ENCODE measurements at regions not wholly inside any gene's neighbourhood (a gene's known extent, or its start where the extent isn't known, plus 50 kb on each side); places are given as distances from the start of the nearest gene placed in this dataset.

- DNase-seq (ENCODE audit: low read depth, low spot score) = no peak
These were observed 505.9 kb upstream of the MANEA start for GRCh38 chr6:95071464-95071863.

DNA sequence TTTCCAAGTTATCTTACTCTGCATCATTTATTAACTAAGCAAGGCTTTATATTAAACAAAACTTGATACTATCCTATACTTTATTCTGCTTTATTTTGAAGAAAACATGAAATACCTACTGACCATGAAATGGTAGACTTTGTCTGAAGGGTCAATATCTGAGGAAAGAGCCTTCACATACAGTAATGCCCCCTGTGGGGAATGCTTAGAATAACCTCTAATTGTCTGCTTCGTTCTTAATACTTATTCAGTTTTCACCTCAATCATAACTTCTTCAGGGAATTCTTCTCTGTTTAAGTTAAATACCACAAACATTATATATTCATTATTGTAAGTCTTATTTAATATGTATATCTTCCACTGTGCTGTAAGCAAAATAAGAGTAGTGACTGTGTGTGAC is 498.9 kb upstream of the MANEA start:
- no peak for DNase-seq (ENCODE audit: low read depth, low spot score)

DNA sequence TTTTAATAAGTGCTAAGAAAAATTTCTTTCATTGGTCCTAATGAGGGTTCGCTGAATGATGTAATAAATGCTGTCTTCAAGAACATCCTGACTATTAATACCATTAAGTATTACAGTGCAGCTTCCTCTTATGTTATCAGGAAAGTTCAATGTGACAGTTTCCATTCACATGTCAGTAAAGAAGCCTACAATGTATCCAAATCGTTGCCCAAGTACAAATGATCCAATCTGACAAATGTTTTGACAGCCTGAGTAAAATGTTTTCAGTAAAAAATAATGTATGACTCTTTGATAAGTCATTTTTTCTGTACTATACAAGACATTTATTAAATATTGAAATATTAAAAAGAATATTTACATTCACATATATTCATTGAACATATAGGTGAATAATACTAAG is 496.1 kb upstream of the MANEA start:
- DNase-seq (ENCODE audit: low read depth, low spot score) = no peak

DNA sequence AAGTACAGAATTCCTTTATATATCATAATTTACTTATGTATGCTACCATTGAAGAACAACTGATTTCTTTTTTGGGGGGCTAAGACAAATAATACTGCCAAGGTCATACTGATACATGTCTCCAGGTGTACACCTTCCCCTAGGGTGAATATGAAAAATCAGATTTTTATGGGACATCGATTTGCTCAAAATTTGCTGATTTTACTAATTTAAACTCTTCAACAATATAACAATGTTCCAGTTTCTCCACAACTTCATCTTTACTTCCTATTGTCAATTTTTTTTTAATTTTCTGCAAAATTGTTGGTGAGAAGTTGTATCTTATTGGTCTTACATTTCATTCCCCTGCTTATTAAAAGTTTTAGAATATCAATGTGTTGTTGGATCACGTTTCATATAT is 495.4 kb upstream of the MANEA start:
- no peak for DNase-seq (ENCODE audit: low read depth, low spot score)

DNA sequence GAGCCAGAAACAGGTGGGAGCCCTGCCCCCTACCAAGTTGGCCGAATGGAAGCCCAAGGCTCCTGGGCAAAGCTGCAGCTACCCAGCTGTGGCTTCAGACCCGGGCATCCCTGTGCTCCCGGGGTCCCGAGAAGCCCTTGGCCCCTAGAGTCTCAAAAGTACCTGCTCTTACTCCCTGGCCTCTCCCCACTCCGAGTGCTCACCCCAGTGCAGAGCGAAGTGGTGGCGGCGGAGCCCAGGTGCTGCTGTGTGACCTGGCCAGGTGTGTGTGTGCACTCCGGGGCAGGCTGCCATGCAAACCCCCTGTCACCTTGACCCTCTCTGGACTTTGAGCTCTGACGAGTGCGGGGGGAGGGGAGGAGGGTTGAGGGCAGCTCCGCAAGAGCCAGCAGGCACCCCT is 493.8 kb upstream of the MANEA start:
- no peak for DNase-seq (ENCODE audit: low read depth, low spot score)

GRCh38 chr6:95084867-95085266 is 492.5 kb upstream of the MANEA start:
- no peak for DNase-seq (ENCODE audit: low read depth, low spot score)

GRCh38 chr6:95087394-95088097 is 489.8 kb upstream of the MANEA start:
- DNase-seq (ENCODE audit: low read depth, low spot score) = peak; percentile 76

- DNase-seq (ENCODE audit: low read depth, low spot score) = peak; percentile 36
These were observed 485.4 kb upstream of the MANEA start for GRCh38 chr6:95091823-95092436.

- no peak for DNase-seq (ENCODE audit: low read depth, low spot score)
These were observed 484.2 kb upstream of the MANEA start for GRCh38 chr6:95093154-95093553.

- no peak for DNase-seq (ENCODE audit: low read depth, low spot score)
These were observed 482.3 kb upstream of the MANEA start for GRCh38 chr6:95094751-95095663.

DNA sequence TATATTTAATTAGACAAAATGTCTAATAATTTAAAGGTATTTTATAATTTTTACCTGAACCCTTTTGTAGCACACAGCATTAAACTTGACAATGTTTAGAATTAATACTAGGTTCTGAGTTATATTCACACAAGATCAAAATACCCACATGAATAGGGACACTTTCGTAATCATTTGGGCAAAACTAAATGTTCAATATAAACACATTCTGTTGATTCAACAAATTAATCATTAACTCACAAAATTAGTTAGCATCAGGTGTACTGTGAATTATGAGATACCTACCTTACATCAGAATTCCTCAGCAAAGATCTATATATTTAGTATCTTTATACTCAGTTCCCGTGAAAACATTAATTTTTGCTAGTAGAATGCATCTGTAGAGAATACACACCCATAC is 481.5 kb upstream of the MANEA start:
- no peak for DNase-seq (ENCODE audit: low read depth, low spot score)

DNA sequence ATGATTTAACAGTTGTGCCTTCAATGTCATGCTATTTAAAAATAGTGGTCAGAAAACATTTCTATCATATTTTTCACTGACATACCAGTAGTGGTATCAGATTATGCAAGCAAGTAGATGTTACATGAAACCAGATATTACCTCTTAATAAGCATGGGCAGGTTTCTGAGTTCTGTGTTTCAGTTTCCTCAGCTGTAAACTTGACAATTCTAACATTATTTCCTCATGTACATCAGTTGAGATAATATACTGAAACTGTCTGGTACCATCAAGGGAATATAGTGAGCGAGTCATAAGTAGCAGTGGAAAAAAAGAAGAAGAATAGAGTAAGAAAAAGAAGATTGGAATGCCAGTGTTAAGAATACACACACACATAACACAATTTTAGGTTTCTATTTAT is 477.9 kb upstream of the MANEA start:
- DNase-seq (ENCODE audit: low read depth, low spot score) = no peak

DNA sequence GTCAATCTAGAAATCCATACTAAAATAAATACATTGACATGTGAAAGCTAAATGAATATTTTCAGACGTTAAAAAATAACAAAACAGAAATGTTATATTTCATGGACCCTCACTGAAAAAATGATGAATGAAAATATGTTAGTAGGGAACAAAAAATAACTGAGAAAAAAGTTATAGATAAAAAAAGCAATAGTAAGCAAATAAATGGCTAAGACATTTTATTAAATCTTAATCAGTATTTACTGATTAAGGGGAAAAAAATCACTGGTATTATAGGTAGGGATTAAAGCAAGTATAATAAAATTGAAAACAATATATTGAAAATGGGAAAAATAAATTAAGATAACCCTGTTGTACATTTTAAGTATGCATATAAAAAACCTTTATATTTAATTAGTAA is 468.1 kb upstream of the MANEA start:
- DNase-seq (ENCODE audit: low read depth, low spot score) = no peak

- DNase-seq (ENCODE audit: low read depth, low spot score) = no peak
These were observed 466.6 kb upstream of the MANEA start for GRCh38 chr6:95110767-95111166.

GRCh38 chr6:95117236-95117635 is 460.1 kb upstream of the MANEA start:
- no peak for DNase-seq (ENCODE audit: low read depth, low spot score)

DNA sequence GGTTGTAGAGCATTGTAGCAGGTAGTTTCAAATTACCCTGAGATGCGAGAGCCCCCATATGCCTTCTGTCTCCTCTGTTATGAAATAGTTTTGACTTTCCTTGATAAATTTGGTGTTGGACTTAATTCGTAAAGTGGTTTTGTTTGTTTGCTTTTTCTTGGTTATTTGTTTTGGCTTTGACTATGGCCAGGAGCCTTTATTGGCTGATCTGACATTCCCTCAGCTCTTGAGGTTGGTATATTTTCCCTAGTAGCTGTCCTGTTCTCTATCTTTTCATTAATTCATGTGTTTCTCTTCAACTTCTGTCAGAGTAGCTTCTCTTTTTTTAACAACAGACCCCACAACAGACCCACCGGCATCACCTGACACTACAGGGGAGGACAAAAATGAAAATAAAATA is 457.4 kb upstream of the MANEA start:
- no peak for DNase-seq (ENCODE audit: low read depth, low spot score)

GRCh38 chr6:95120984-95121383 is 456.4 kb upstream of the MANEA start:
- no peak for DNase-seq (ENCODE audit: low read depth, low spot score)

GRCh38 chr6:95127261-95127660 is 450.1 kb upstream of the MANEA start:
- DNase-seq (ENCODE audit: low read depth, low spot score) = no peak

GRCh38 chr6:95128439-95128838 is 448.9 kb upstream of the MANEA start:
- DNase-seq (ENCODE audit: low read depth, low spot score) = no peak

DNA sequence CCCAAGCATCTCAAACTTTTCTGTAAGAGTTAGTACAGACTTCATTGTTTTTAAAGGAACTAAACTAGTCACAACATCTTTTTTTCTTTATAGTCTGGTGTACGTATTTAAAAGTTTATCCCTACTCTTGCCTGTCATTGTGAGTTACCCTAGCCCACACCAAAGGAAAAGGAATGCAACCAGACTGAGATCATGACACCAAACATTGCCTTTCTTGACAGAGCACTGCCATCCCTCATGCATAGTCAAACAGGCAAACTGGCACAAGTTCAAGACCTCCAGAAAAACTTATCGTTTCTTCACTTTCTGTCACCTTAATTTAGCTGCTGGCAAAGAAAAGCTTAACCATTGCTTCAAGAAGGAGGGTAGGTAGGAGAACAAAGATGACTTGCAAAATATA is 448.4 kb upstream of the MANEA start:
- no peak for DNase-seq (ENCODE audit: low read depth, low spot score)

- DNase-seq (ENCODE audit: low read depth, low spot score) = no peak
These were observed 443.8 kb upstream of the MANEA start for GRCh38 chr6:95133578-95133977.

DNA sequence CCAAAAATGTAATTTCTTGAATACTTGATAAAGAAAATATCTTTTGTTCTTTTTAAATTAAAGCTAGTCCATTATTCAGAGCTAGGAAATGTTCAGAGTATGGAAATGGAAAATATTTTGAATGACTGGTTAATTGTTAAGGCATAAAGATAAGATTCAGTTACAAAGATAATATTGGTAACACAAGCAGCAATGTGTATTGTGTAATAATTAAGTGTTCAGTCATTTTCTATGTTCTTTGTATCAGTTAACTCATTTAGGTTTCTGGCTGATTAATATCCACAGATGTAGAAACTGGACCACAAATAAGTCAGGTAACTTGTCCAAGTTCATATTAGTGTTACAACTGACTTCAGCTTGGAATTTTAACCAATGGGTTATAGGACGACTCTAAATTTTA is 442.2 kb upstream of the MANEA start:
- no peak for DNase-seq (ENCODE audit: low read depth, low spot score)

GRCh38 chr6:95142101-95142500 is 435.2 kb upstream of the MANEA start:
- DNase-seq (ENCODE audit: low read depth, low spot score) = no peak
